ENCODE measurements at regions not wholly inside any gene's neighbourhood (a gene's known extent, or its start where the extent isn't known, plus 50 kb on each side); places are given as distances from the start of the nearest gene placed in this dataset.
"Not testable (repeated sequence)": the region's sequence is repeated elsewhere in the genome, so short reads cannot be mapped to it uniquely, and the experiment has no call there.

DNA sequence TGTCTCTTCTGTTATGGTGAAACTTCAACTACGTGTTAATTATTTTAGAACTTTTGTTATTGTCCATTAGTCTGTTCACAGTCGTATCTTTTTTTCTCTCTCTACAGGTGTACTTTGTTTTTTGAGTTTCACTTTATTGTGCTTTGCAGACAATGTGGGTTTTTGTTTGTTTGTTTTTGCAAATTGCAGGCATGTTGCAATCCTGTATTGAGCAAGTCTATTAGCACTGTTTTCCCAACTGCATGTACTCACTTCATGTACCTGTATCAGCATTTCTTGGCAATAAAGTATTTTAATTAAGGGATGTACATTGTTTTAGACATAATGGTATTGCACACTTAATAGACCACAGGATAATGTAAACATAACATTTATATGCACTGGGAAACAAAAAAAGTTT, 99.1 kb upstream of the FAM110C start:
- ChIA-PET CTCF (no interaction called here), POLR2A (no interaction called here)

DNA sequence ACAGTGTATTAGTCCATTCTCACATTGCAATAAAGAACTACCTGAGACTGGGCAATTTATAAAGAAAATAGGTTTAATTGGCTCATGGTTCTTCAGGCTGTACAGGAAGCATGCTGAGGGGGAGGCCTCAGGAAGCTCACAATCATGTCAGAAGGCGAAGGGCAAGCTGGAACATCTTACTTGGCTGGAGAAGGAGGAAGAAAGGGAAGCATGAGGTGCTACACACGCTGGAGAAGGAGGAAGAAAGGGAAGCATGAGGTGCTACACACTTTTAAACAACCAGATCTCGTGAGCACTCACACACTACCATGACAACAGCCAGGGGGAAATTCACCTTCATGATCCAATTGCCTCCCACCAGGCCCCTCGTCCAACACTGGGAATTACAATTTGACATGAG, 95.3 kb upstream of the FAM110C start:
- no peak for TF ChIP-seq ELF4 (IDR thresholded peaks at IDR 0.05)
- TF ChIP-seq BHLHE40 (IDR thresholded peaks at IDR 0.05; ENCODE audit: borderline replicate concordance) = no peak
- no peak for TF ChIP-seq TARDBP (IDR thresholded peaks at IDR 0.05)
- TF ChIP-seq FOXM1 (IDR thresholded peaks at IDR 0.05; ENCODE audit: borderline replicate concordance) = no peak
- DNase-seq (ENCODE audit: extremely low spot score) = no peak
- ChIA-PET POLR2A (no interaction called here), CTCF (interaction anchor here (1.6 kb wide), 1 partner anchor 124 kb away, joined by 8 read pairs; no protein-coding TSS in a partner anchor)

More for the DNA sequence above, 99.1 kb upstream of the FAM110C start:
- DNase-seq (ENCODE audit: extremely low spot score) = no peak
- no peak for TF ChIP-seq L3MBTL2 (conservative IDR thresholded peaks at IDR 0.05)
- no peak for TF ChIP-seq ZNF384 (IDR thresholded peaks at IDR 0.05)
- no peak for TF ChIP-seq SP1 (IDR thresholded peaks at IDR 0.05)
- TF ChIP-seq SUZ12 (IDR thresholded peaks at IDR 0.05) = no peak
- TF ChIP-seq TARDBP (IDR thresholded peaks at IDR 0.05) = no peak

DNA sequence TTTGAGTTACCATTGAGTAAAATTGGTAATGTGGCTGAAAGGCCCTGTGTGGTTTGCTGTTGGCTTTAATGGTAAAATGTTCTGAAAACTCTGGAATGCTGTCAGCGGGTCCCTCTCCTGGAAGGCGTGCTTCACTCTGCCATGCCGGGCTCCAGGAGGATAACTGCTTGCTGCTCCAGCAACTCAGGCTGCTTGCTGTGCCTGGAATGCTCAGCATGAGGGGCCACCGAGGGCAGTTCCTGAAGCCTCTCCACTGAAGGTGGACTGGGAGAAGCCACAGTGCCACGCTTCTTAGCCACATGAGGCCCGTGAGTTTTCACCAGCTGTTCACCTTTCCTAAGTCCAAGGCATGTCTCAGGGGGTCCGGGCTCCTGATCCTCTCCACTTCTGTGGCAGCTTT, 90.4 kb upstream of the FAM110C start:
- TF ChIP-seq FOXM1 (IDR thresholded peaks at IDR 0.05; ENCODE audit: borderline replicate concordance) = no peak
- no peak for TF ChIP-seq FOXK2 (IDR thresholded peaks at IDR 0.05)
- TF ChIP-seq NFRKB (IDR thresholded peaks at IDR 0.05) = no peak

DNA sequence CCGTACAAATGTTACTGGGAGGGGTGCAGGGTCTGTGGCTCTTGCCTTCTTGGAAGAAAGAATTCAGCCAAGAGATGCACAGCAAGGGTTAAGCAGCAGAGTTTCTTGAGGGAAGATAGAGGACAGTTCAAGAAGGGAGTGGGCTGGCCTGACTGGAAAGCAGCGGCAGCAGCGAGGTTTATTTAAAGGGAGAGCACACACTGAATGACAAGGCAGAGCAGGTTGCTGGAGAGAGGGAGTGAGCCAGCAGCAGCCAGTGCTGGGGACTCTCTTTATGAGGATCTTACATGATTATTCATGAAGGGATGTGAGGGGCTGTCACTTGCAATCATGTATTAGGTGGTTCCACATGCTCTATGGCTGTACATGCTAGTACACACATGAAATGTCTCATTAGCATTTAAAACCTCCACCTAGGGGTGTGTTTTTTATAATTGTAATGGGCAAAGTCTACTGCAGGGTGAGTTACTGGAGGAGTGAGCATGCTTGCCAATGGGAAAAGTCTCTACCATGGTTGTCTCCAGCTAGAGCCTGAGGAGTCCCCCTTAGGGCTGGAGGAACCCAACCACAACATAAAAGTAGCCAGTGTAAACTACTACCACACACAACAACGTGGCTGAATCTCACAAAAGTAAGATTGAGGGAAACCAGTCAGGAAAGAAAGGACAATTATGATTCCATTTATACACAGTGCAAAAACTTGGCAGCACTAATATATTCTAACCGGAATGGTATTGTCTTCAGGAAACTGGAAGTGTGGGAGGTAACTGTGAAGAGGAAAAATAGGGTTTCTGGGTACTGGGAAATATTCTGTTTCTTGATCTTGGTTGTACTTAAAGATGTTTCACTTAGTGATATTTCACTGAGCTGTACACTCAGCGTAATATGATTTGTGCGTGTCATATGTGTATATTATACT, 87.6 kb upstream of the FAM110C start:
- ChIA-PET POLR2A (no interaction called here), CTCF (no interaction called here)
- no peak for DNase-seq (ENCODE audit: extremely low spot score)
- no peak for TF ChIP-seq SUZ12 (IDR thresholded peaks at IDR 0.05)
- TF ChIP-seq L3MBTL2 (conservative IDR thresholded peaks at IDR 0.05) = no peak
- TF ChIP-seq BHLHE40 (IDR thresholded peaks at IDR 0.05; ENCODE audit: borderline replicate concordance) = no peak
- no peak for TF ChIP-seq HDGF (IDR thresholded peaks at IDR 0.05; ENCODE audit: borderline replicate concordance)
- TF ChIP-seq TARDBP (IDR thresholded peaks at IDR 0.05) = no peak
- TF ChIP-seq ARNT (IDR thresholded peaks at IDR 0.05) = no peak
- no peak for TF ChIP-seq SP1 (IDR thresholded peaks at IDR 0.05)
- no peak for TF ChIP-seq ZNF384 (IDR thresholded peaks at IDR 0.05)
- TF ChIP-seq CTBP1 (IDR thresholded peaks at IDR 0.05; ENCODE audit: borderline replicate concordance) = no peak

More for the DNA sequence above, 90.4 kb upstream of the FAM110C start:
- ChIA-PET CTCF (no interaction called here), POLR2A (no interaction called here)
- DNase-seq (ENCODE audit: extremely low spot score) = no peak

GRCh38 chr2:126769-127168, 80.5 kb upstream of the FAM110C start:
- CTCF ChIA-PET; POLR2A ChIA-PET; DNase-seq (ENCODE audit: extremely low spot score): not testable (repeated sequence)

DNA sequence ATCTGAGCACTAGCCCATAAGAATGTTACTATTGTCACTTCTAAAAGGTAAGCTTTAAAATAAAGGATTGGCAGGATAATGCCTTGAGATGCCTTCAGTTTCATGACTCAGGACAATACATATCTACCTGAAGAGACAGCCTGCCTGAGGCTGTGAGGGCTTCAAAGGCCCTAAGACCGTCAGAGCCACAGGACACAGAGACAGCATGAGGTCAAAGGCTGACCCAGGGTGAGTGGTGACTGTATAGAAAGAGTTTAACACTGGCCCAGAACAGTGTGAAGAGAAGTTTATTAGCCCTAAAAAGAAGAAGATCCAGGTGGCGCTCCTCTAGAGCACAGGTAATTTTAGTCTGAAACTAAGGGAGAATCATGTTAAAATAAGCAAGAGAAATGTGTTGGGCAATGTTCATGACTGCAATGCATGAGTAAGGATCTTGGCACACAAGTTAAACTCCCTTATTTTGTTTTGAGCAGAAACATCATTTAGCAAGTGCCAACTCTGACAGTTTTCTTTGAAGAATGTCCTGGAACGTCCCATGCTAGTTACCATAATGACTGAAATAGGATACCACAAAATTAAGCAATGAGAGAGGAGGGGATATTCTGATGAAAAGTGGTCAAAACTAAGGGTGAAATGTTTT, 78.1 kb upstream of the FAM110C start:
- ChIA-PET POLR2A (no interaction called here), CTCF (no interaction called here)
- TF ChIP-seq CTBP1 (IDR thresholded peaks at IDR 0.05; ENCODE audit: borderline replicate concordance) (no peak), BHLHE40 (IDR thresholded peaks at IDR 0.05; ENCODE audit: borderline replicate concordance) (no peak), ELF4 (IDR thresholded peaks at IDR 0.05) (no peak), NFRKB (IDR thresholded peaks at IDR 0.05) (no peak), SUZ12 (IDR thresholded peaks at IDR 0.05) (no peak)
- TF ChIP-seq, protein P1, sequence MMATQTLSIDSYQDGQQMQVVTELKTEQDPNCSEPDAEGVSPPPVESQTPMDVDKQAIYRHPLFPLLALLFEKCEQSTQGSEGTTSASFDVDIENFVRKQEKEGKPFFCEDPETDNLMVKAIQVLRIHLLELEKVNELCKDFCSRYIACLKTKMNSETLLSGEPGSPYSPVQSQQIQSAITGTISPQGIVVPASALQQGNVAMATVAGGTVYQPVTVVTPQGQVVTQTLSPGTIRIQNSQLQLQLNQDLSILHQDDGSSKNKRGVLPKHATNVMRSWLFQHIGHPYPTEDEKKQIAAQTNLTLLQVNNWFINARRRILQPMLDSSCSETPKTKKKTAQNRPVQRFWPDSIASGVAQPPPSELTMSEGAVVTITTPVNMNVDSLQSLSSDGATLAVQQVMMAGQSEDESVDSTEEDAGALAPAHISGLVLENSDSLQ (IDR thresholded peaks at IDR 0.05) = no peak
- DNase-seq (ENCODE audit: extremely low spot score) = no peak

DNA sequence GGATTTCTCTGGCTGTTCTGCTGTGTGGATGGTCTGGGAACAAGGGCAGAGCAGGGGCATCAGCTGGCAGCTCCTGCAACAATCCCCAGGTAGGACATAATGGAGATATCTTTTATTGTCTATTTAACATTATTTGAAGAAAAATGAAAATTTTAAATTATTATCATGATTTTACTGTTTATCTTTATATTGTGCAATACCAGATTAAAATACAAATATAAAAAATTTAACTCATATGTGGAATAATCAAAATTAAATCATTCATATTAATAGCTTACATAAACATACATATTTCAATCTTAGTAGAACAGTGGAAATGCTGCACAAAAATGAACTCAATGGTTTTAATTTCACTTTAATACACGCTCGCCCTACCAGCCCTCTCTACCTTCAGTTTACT, 70.6 kb upstream of the FAM110C start:
- TF ChIP-seq ELF4 (IDR thresholded peaks at IDR 0.05) = no peak
- TF ChIP-seq ARNT (IDR thresholded peaks at IDR 0.05) = no peak
- no peak for TF ChIP-seq L3MBTL2 (conservative IDR thresholded peaks at IDR 0.05)
- TF ChIP-seq BHLHE40 (IDR thresholded peaks at IDR 0.05; ENCODE audit: borderline replicate concordance) = no peak
- TF ChIP-seq NFRKB (IDR thresholded peaks at IDR 0.05) = no peak
- TF ChIP-seq, protein P1 (IDR thresholded peaks at IDR 0.05) = no peak
- TF ChIP-seq LEF1 (IDR thresholded peaks at IDR 0.05; ENCODE audit: borderline replicate concordance) = no peak
- TF ChIP-seq HDGF (IDR thresholded peaks at IDR 0.05; ENCODE audit: borderline replicate concordance) = no peak
- no peak for TF ChIP-seq FOXA1 (IDR thresholded peaks at IDR 0.05)
- TF ChIP-seq SP1 (IDR thresholded peaks at IDR 0.05) = no peak
- no peak for TF ChIP-seq FOXM1 (IDR thresholded peaks at IDR 0.05; ENCODE audit: borderline replicate concordance)
- TF ChIP-seq TARDBP (IDR thresholded peaks at IDR 0.05) = no peak
- TF ChIP-seq SUZ12 (IDR thresholded peaks at IDR 0.05) = no peak
- TF ChIP-seq CTBP1 (IDR thresholded peaks at IDR 0.05; ENCODE audit: borderline replicate concordance) = no peak
- TF ChIP-seq FOXK2 (IDR thresholded peaks at IDR 0.05) = no peak
- TF ChIP-seq ZNF384 (IDR thresholded peaks at IDR 0.05) = no peak
- CTCF ChIA-PET = no interaction called here
- POLR2A ChIA-PET = no interaction called here
- no peak for DNase-seq (ENCODE audit: extremely low spot score)

Measured in HEK293T (cell line).